Naive thymus-derived CD4-positive, alpha-beta T cell (primary cell): ENCODE measurements at regions not wholly inside any gene's neighbourhood (a gene's known extent, or its start where the extent isn't known, plus 50 kb on each side); places are given as distances from the start of the nearest gene placed in this dataset.

Source experiments
- ATAC-seq: fragments of 150-1000 bp; cut with Tn5 transposase; 2 replicates; pipeline ENCODE4 v1.10.0; 2021; ENCODE audit warnings: mild to moderate bottlenecking, moderate library complexity
- CTCF ChIA-PET: fragments of 350-600 bp; sonication (Branson Sonifier 250); formaldehyde crosslinking; loops from one replicate; lab custom pipeline; 2021; ENCODE audit warnings: antibody characterized with exemption; lab: Charles Lee
- POLR2A ChIA-PET: fragments of 350-600 bp; sonication (Branson Sonifier 250); formaldehyde crosslinking; loops from one replicate; lab custom pipeline; 2021; ENCODE audit warnings: antibody characterized with exemption, inconsistent platforms; lab: Charles Lee
- DNase-seq, 9 donors: peaks; one replicate each; pipeline versions ENCODE4 v3.0.0 to v3.0.0-alpha.2; 2020 to 2022; ENCODE audit warnings: mixed read lengths in 1 of 9
- H3K27ac ChIP-seq: one replicate; pipeline ENCODE4 v1.7.0; 2013; ENCODE audit warnings: mild to moderate bottlenecking, low read depth, low read length, moderate library complexity
- H3K27me3 ChIP-seq, 2 donors: one replicate each; pipeline ENCODE4 v1.7.0; 2013; ENCODE audit warnings: low read length in 2 of 2, mild to moderate bottlenecking in 2 of 2, moderate library complexity in 2 of 2; ENCODE audit not compliant: control insufficient read depth in 2 of 2, insufficient read depth in 2 of 2
- H3K36me3 ChIP-seq, 3 experiments: 1 replicate in 2 of 3; 2 replicates in 1 of 3; pipeline ENCODE4 v1.7.0; 2013; ENCODE audit warnings: low read length in 3 of 3, mild to moderate bottlenecking in 3 of 3, moderate library complexity in 1 of 3; ENCODE audit not compliant: insufficient read depth in 3 of 3, control insufficient read depth in 2 of 3
- H3K4me1 ChIP-seq, 2 donors: one replicate each; pipeline ENCODE4 v1.7.0; 2013; ENCODE audit warnings: low read length in 2 of 2, mild to moderate bottlenecking in 2 of 2, moderate library complexity in 1 of 2; ENCODE audit not compliant: control insufficient read depth in 2 of 2, insufficient read depth in 2 of 2
- H3K4me3 ChIP-seq: 2 replicates; pipeline ENCODE4 v1.7.0; 2013; ENCODE audit warnings: mild to moderate bottlenecking, low read length
- H3K9me3 ChIP-seq, 3 experiments: 1 replicate in 2 of 3; 2 replicates in 1 of 3; pipeline ENCODE4 v1.7.0; 2013; ENCODE audit warnings: low read length in 3 of 3; ENCODE audit not compliant: control insufficient read depth in 2 of 3
- H3K27ac Mint-ChIP-seq, 9 donors: one replicate each; pipeline ENCODE4 v1.8.0; 2020 to 2022; ENCODE audit warnings: mixed read lengths in 9 of 9, mild to moderate bottlenecking in 8 of 9, moderate library complexity in 5 of 9, inconsistent platforms in 2 of 9
- H3K27me3 Mint-ChIP-seq, 5 donors: one replicate each; pipeline ENCODE4 v1.8.0; 2021 to 2022; ENCODE audit warnings: mixed read lengths in 5 of 5, mild to moderate bottlenecking in 1 of 5
- H3K36me3 Mint-ChIP-seq, 5 donors: one replicate each; pipeline ENCODE4 v1.8.0; 2020 to 2022; ENCODE audit warnings: mixed read lengths in 5 of 5, mild to moderate bottlenecking in 3 of 5, inconsistent platforms in 1 of 5
- H3K4me1 Mint-ChIP-seq, 7 donors: one replicate each; pipeline ENCODE4 v1.8.0; 2020 to 2022; ENCODE audit warnings: mixed read lengths in 7 of 7, mild to moderate bottlenecking in 3 of 7, inconsistent platforms in 1 of 7
- H3K4me3 Mint-ChIP-seq, 10 donors: one replicate each; pipeline ENCODE4 v1.8.0; 2020 to 2022; ENCODE audit warnings: mild to moderate bottlenecking in 10 of 10, mixed read lengths in 10 of 10, moderate library complexity in 6 of 10, inconsistent platforms in 2 of 10
- H3K9me3 Mint-ChIP-seq, 11 donors: one replicate each; pipeline ENCODE4 v1.8.0; 2020 to 2022; ENCODE audit warnings: mixed read lengths in 11 of 11, mild to moderate bottlenecking in 4 of 11, inconsistent platforms in 1 of 11, moderate library complexity in 1 of 11
- intact Hi-C, 2 donors: fragments of 100-400 bp; cut with micrococcal nuclease; formaldehyde crosslinking; loops; one replicate each; pipeline ENCODE4 v1.15.1; 2023

DNA sequence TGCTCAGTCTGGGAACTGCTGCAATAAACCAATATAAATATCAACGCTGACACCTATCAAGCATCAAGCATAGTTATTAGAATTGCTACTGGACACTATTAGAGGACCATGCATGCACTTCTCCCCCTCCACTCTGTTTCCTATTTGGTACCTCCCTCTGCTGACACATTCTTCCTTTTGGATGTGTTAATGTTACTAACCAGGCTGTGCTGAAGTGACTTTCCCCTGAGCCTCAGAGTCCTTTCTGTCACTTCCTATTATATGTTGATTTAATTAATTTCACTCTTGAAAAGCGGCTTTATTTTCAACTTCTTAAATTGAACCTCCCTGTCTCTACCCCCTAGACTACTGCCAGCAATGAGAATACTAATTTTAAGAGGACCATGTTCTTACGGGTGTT, 379.1 kb downstream of the MCTP2 start:
- ChIA-PET POLR2A (no interaction called here), CTCF (no interaction called here)
- Mint-ChIP-seq H3K27me3 (peaks cover 51 to 72% (median 62%) of the 10 kb centered on the region in 5 donors), H3K36me3 (peaks cover 0 to 17% (median 0%) of the 10 kb centered on the region in 5 donors), H3K4me3 (peak overlapping the region in 1 of 10 donors; percentile 8), H3K27ac (no peak overlapping the region), H3K4me1 (peaks cover 11 to 48% (median 14%) of the 10 kb centered on the region in 7 donors), H3K9me3 (peaks cover 0 to 8% (median 0%) of the 10 kb centered on the region in 11 donors)
- no peaks in the 10 kb centered on the region for H3K36me3 ChIP-seq
- intact Hi-C loops = loop anchor here in 1 of 2 donors (1.0 kb wide), 1 partner anchor 25 kb away; no protein-coding TSS in a partner anchor
- H3K27ac ChIP-seq = no peak overlapping the region
- no peaks in the 10 kb centered on the region for H3K9me3 ChIP-seq
- H3K4me1 ChIP-seq = no peaks in the 10 kb centered on the region
- H3K27me3 ChIP-seq = peaks cover 0 to 3% of the 10 kb centered on the region in 2 donors
- H3K4me3 ChIP-seq = no peak overlapping the region
- ATAC-seq (no peak), DNase-seq (no peak)

DNA sequence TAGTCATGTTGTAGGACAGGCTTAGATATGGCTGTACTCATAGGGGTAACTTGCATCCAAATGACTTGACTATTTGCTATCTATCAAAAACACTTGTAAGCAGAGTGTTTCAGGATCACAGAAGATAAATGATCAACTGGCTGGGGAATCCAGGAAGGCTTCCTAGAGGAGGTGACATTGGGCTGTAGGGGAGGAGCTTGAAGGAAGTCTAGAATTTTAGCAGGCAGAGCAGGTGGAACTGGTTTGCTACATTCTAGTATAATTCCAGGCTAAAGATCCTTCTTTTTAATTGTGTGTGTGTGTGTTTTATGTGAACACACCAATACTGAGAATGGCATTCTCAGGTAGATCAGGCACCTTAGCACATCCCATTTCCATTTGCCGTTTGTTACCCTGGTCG, 380.3 kb downstream of the MCTP2 start:
- H3K27ac Mint-ChIP-seq = no peak overlapping the region
- peaks cover 10 to 40% (median 14%) of the 10 kb centered on the region in 7 donors for H3K4me1 Mint-ChIP-seq
- H3K4me3 ChIP-seq = no peak overlapping the region
- H3K36me3 Mint-ChIP-seq = peaks cover 0 to 11% (median 0%) of the 10 kb centered on the region in 5 donors
- intact Hi-C loops = no loop called here
- H3K4me3 Mint-ChIP-seq = no peak overlapping the region
- no peaks in the 10 kb centered on the region for H3K36me3 ChIP-seq
- no peaks in the 10 kb centered on the region for H3K9me3 ChIP-seq
- ATAC-seq = no peak
- H3K4me1 ChIP-seq = no peaks in the 10 kb centered on the region
- H3K27ac ChIP-seq = no peak overlapping the region
- CTCF ChIA-PET = no interaction called here
- peaks cover 0 to 3% of the 10 kb centered on the region in 2 donors for H3K27me3 ChIP-seq
- POLR2A ChIA-PET = no interaction called here
- peaks cover 44 to 67% (median 53%) of the 10 kb centered on the region in 5 donors for H3K27me3 Mint-ChIP-seq
- peaks cover 0 to 11% (median 0%) of the 10 kb centered on the region in 11 donors for H3K9me3 Mint-ChIP-seq
- DNase-seq = no peak

DNA sequence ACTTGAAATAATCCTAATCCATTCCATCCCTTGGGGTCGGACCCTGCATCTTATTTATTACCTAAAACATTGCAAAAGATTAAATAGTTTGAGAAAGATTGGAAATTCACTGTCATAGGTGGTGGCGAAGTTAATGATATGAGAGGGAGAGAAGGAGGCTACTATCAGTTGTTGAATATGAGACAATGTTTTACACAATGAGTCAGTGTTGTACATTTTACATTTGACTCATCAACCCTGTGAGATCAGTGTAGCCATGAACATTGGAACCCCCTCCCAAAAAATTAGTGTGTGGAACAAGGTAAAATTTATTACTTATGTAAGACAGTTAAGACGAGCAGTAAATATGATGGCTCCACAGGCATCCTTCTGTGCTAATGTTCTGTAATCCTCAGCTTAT, 384.3 kb downstream of the MCTP2 start:
- ATAC-seq = no peak

DNA sequence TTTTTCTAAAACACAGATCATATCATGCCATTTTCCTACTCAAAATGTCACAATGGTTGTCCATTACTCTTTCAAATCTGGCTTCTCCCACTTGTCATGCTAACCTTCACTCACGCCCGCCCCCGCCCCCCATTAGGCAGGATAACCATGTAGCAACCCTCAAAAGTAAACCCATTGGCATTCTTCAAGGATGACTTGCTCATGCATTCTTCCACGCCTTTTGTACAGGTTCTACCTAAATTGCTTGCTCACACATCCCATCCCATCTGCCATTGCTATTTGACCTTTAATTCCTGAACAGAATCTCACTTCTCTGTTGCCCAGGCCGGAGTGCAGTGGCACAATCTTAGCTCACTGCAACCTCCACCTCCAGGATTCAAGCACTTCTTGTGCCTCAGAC, 389.3 kb downstream of the MCTP2 start:
- no peak overlapping the region for H3K27ac Mint-ChIP-seq
- ATAC-seq (no peak), DNase-seq (no peak)
- no peaks in the 10 kb centered on the region for H3K4me1 ChIP-seq
- ChIA-PET CTCF (no interaction called here), POLR2A (no interaction called here)
- H3K27me3 Mint-ChIP-seq = peaks cover 6 to 25% (median 9%) of the 10 kb centered on the region in 5 donors
- H3K36me3 Mint-ChIP-seq = no peaks in the 10 kb centered on the region
- no peaks in the 10 kb centered on the region for H3K9me3 ChIP-seq
- H3K4me3 Mint-ChIP-seq = no peak overlapping the region
- intact Hi-C loops = no loop called here
- H3K9me3 Mint-ChIP-seq = peaks cover 0 to under 1% (median 0%) of the 10 kb centered on the region in 11 donors
- H3K27me3 ChIP-seq = no peaks in the 10 kb centered on the region
- no peak overlapping the region for H3K4me3 ChIP-seq
- H3K36me3 ChIP-seq = no peaks in the 10 kb centered on the region
- no peaks in the 10 kb centered on the region for H3K4me1 Mint-ChIP-seq
- no peak overlapping the region for H3K27ac ChIP-seq

More for the DNA sequence above, 384.3 kb downstream of the MCTP2 start:
- ChIA-PET CTCF (no interaction called here), POLR2A (no interaction called here)
- peaks cover 29 to 62% (median 42%) of the 10 kb centered on the region in 5 donors for H3K27me3 Mint-ChIP-seq
- peaks cover 0 to 5% (median 0%) of the 10 kb centered on the region in 5 donors for H3K36me3 Mint-ChIP-seq
- no peak overlapping the region for H3K4me3 Mint-ChIP-seq
- no peaks in the 10 kb centered on the region for H3K4me1 ChIP-seq
- no peak overlapping the region for H3K4me3 ChIP-seq
- H3K9me3 Mint-ChIP-seq = peaks cover 0 to 8% (median 0%) of the 10 kb centered on the region in 11 donors
- H3K4me1 Mint-ChIP-seq = peaks cover 0 to 9% (median 0%) of the 10 kb centered on the region in 7 donors
- intact Hi-C loops = no loop called here
- no peak overlapping the region for H3K27ac Mint-ChIP-seq
- no peak overlapping the region for H3K27ac ChIP-seq
- no peaks in the 10 kb centered on the region for H3K36me3 ChIP-seq
- H3K27me3 ChIP-seq = no peaks in the 10 kb centered on the region
- H3K9me3 ChIP-seq = no peaks in the 10 kb centered on the region
- DNase-seq = no peak

DNA sequence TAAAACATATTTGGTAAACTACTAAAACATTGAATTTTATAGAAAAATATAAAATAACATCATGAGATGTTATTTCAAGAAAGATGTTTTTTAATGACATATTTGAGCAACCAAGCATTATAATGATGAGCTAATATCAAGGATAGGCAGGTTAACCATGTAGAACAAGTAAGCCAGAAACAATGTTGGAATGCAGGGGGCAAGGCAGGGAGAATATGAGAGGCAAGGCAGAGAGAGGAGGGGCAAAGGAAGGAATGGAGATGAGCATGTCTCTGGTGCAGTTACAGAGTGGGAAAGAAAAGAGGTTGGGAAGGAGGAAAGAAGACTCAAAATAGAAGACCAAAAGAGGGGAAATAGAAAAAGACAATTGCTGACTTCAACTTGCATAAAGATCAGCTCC, 390.4 kb downstream of the MCTP2 start:
- Histone ChIP-seq H3K4me1 (no peaks in the 10 kb centered on the region), H3K9me3 (no peaks in the 10 kb centered on the region), H3K36me3 (no peaks in the 10 kb centered on the region), H3K4me3 (no peak overlapping the region), H3K27me3 (no peaks in the 10 kb centered on the region), H3K27ac (no peak overlapping the region)
- Mint-ChIP-seq H3K9me3 (no peaks in the 10 kb centered on the region), H3K4me3 (no peak overlapping the region), H3K27me3 (peaks cover 4 to 20% (median 8%) of the 10 kb centered on the region in 5 donors), H3K27ac (no peak overlapping the region), H3K4me1 (no peaks in the 10 kb centered on the region), H3K36me3 (no peaks in the 10 kb centered on the region)
- DNase-seq (no peak), ATAC-seq (no peak)
- POLR2A ChIA-PET = no interaction called here
- intact Hi-C loops = no loop called here
- CTCF ChIA-PET = no interaction called here

DNA sequence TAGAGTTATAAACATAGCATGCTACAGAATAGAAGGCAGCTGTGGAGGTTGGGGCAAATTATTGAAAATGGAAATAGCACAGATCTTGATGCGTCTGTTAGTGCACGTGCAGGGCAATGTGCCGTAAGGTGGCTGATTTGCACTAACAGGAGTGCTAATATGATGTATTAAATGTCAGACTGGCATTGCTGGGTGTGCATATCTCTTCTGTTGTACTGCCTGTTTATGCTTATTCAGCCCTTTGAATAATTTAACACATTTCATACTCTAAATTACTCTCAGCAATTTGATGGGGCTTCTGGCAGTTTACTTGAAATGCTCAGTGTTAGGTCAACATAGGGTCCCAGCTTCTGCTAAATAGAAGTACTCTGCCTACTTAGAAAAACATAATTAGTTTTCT, 395.6 kb downstream of the MCTP2 start:
- Mint-ChIP-seq H3K9me3 (no peaks in the 10 kb centered on the region), H3K27ac (no peak overlapping the region), H3K4me3 (no peak overlapping the region), H3K4me1 (peaks cover 0 to 13% (median 0%) of the 10 kb centered on the region in 7 donors), H3K27me3 (peaks cover 7 to 18% (median 11%) of the 10 kb centered on the region in 5 donors), H3K36me3 (no peaks in the 10 kb centered on the region)
- POLR2A ChIA-PET = no interaction called here
- ATAC-seq = no peak
- CTCF ChIA-PET = no interaction called here
- no peak overlapping the region for H3K27ac ChIP-seq
- intact Hi-C loops = no loop called here
- no peaks in the 10 kb centered on the region for H3K4me1 ChIP-seq
- no peak for DNase-seq
- H3K9me3 ChIP-seq = no peaks in the 10 kb centered on the region
- H3K4me3 ChIP-seq = no peak overlapping the region
- H3K27me3 ChIP-seq = no peaks in the 10 kb centered on the region
- H3K36me3 ChIP-seq = no peaks in the 10 kb centered on the region

DNA sequence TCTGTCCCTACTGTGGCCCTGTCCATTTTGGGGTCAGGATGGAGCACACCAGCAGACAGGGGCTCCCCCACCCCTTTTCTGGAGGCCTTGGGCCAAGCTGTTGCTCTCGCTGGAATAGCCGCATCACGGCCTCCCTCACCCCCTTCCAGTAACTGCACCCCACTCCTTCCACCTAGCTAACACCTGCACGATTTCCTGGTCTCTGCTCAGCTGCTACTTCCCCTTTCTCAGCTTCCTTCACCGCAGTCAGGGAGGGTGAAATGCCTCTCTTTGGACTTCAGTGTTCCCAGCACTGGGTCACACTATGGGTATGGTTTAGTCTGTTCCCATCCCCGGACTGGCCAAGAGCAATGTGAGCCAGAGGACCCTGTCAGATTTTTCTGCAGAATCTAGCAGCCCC, 400.2 kb downstream of the MCTP2 start:
- CTCF ChIA-PET = no interaction called here
- Histone ChIP-seq H3K27ac (no peak overlapping the region), H3K27me3 (peaks cover 0 to 6% of the 10 kb centered on the region in 2 donors), H3K36me3 (no peaks in the 10 kb centered on the region), H3K4me3 (no peak overlapping the region), H3K4me1 (no peaks in the 10 kb centered on the region), H3K9me3 (no peaks in the 10 kb centered on the region)
- H3K27ac Mint-ChIP-seq = no peak overlapping the region
- H3K4me3 Mint-ChIP-seq = peak overlapping the region in 1 of 10 donors; percentile 49
- intact Hi-C loops = no loop called here
- no peak for ATAC-seq
- POLR2A ChIA-PET = no interaction called here
- H3K36me3 Mint-ChIP-seq = no peaks in the 10 kb centered on the region
- peaks cover 28 to 48% (median 33%) of the 10 kb centered on the region in 5 donors for H3K27me3 Mint-ChIP-seq
- peaks cover 0 to 1% (median 0%) of the 10 kb centered on the region in 11 donors for H3K9me3 Mint-ChIP-seq
- no peak for DNase-seq
- peaks cover 0 to 30% (median 2%) of the 10 kb centered on the region in 7 donors for H3K4me1 Mint-ChIP-seq
